ENCODE measurements at regions not wholly inside any gene's neighbourhood (a gene's known extent, or its start where the extent isn't known, plus 50 kb on each side); places are given as distances from the start of the nearest gene placed in this dataset.

- TF ChIP-seq, protein P1, sequence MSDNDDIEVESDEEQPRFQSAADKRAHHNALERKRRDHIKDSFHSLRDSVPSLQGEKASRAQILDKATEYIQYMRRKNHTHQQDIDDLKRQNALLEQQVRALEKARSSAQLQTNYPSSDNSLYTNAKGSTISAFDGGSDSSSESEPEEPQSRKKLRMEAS (IDR thresholded peaks at IDR 0.05) = no peak
- TF ChIP-seq ATF3 (IDR thresholded peaks at IDR 0.05) (no peak), YY1 (IDR thresholded peaks at IDR 0.05) (no peak), EGR1 (IDR thresholded peaks at IDR 0.05; ENCODE audit: low read depth in 2 of 2) (no peak), CTCF (IDR thresholded peaks at IDR 0.05; ENCODE audit: low read depth, low read length, missing input control) (no peak), GABPA (IDR thresholded peaks at IDR 0.05 in 1 of 2, conservative IDR thresholded peaks at IDR 0.05 in 1 of 2) (no peak), RXRA (IDR thresholded peaks at IDR 0.05) (no peak), REST (IDR thresholded peaks at IDR 0.05) (no peak), TAF1 (conservative IDR thresholded peaks at IDR 0.05) (no peak), RAD21 (IDR thresholded peaks at IDR 0.05) (no peak), SP1 (IDR thresholded peaks at IDR 0.05) (no peak)
Measured at GRCh38 chr3:89964347-89964746, 856.9 kb downstream of the EPHA3 start.
